ENCODE measurements at regions not wholly inside any gene's neighbourhood (a gene's known extent, or its start where the extent isn't known, plus 50 kb on each side); places are given as distances from the start of the nearest gene placed in this dataset.
A peak's percentile ranks its signal among the peaks of the same experiment; 100 is the strongest.

DNA sequence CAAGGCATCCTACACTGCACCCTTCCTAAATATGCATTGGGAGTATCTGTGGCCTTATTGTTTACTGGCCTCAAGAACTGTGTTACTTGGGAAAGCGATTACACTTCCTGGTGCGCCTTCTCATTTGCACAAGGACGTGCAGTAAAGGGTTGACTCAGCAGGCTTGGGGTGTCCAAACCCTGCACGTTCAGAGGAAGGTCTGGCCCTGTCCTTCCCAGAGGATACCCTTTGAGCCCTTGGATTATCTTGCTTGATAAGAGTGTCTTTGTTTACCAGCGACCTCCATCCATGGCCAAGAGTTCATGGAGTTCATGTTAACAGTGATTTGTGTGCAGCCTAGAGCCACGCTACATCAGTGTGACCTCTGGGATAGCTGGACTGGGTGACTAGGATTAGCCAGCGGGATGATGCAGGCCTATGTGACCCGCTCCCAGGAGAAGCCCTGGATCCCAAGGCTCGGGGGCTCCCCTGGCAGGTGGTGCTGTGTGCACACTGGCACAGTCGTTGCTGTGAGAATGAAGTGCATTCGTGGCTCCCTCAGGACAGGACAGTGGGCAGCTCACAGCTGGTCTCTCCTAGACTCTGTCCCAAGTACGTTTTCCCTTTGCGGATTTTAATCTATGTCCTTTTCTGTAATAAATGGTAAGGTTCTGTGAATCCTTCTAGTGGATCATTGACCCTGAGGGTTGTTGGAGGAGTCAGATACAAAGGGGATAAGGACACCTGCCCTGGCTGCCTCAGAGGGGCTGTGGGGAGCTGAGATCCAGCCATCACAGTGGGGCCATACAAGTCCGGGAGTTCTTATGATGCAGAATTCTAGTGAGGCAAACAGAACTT lies 73.5 kb downstream of the TTLL2 start (continued):
- TF ChIP-seq, protein P1, sequence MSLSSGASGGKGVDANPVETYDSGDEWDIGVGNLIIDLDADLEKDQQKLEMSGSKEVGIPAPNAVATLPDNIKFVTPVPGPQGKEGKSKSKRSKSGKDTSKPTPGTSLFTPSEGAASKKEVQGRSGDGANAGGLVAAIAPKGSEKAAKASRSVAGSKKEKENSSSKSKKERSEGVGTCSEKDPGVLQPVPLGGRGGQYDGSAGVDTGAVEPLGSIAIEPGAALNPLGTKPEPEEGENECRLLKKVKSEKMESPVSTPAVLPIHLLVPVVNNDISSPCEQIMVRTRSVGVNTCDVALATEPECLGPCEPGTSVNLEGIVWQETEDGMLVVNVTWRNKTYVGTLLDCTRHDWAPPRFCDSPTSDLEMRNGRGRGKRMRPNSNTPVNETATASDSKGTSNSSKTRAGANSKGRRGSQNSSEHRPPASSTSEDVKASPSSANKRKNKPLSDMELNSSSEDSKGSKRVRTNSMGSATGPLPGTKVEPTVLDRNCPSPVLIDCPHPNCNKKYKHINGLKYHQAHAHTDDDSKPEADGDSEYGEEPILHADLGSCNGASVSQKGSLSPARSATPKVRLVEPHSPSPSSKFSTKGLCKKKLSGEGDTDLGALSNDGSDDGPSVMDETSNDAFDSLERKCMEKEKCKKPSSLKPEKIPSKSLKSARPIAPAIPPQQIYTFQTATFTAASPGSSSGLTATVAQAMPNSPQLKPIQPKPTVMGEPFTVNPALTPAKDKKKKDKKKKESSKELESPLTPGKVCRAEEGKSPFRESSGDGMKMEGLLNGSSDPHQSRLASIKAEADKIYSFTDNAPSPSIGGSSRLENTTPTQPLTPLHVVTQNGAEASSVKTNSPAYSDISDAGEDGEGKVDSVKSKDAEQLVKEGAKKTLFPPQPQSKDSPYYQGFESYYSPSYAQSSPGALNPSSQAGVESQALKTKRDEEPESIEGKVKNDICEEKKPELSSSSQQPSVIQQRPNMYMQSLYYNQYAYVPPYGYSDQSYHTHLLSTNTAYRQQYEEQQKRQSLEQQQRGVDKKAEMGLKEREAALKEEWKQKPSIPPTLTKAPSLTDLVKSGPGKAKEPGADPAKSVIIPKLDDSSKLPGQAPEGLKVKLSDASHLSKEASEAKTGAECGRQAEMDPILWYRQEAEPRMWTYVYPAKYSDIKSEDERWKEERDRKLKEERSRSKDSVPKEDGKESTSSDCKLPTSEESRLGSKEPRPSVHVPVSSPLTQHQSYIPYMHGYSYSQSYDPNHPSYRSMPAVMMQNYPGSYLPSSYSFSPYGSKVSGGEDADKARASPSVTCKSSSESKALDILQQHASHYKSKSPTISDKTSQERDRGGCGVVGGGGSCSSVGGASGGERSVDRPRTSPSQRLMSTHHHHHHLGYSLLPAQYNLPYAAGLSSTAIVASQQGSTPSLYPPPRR (CRISPR knock-in tag; IDR thresholded peaks at IDR 0.05; ENCODE audit: borderline replicate concordance) = peak; percentile 99
- TF ChIP-seq STAT5B (CRISPR knock-in tag; IDR thresholded peaks at IDR 0.05) (no peak), ZNF670 (CRISPR knock-in tag; IDR thresholded peaks at IDR 0.05; ENCODE audit: borderline replicate concordance) (peak; percentile 85; the same call in 1 of the 2 replicates), HDAC6 (IDR thresholded peaks at IDR 0.05; ENCODE audit: low read depth, low read length) (no peak), NBN (conservative IDR thresholded peaks at IDR 0.05) (no peak), CBX2 (IDR thresholded peaks at IDR 0.05; ENCODE audit: low read depth, low read length) (no peak), CBX2 (CRISPR knock-in tag; IDR thresholded peaks at IDR 0.05; ENCODE audit: low read depth) (no peak), ZNF761 (CRISPR knock-in tag; conservative IDR thresholded peaks at IDR 0.05) (peak; percentile 92), ZSCAN22 (CRISPR knock-in tag; IDR thresholded peaks at IDR 0.05) (no peak)
- TF ChIP-seq, protein P2, sequence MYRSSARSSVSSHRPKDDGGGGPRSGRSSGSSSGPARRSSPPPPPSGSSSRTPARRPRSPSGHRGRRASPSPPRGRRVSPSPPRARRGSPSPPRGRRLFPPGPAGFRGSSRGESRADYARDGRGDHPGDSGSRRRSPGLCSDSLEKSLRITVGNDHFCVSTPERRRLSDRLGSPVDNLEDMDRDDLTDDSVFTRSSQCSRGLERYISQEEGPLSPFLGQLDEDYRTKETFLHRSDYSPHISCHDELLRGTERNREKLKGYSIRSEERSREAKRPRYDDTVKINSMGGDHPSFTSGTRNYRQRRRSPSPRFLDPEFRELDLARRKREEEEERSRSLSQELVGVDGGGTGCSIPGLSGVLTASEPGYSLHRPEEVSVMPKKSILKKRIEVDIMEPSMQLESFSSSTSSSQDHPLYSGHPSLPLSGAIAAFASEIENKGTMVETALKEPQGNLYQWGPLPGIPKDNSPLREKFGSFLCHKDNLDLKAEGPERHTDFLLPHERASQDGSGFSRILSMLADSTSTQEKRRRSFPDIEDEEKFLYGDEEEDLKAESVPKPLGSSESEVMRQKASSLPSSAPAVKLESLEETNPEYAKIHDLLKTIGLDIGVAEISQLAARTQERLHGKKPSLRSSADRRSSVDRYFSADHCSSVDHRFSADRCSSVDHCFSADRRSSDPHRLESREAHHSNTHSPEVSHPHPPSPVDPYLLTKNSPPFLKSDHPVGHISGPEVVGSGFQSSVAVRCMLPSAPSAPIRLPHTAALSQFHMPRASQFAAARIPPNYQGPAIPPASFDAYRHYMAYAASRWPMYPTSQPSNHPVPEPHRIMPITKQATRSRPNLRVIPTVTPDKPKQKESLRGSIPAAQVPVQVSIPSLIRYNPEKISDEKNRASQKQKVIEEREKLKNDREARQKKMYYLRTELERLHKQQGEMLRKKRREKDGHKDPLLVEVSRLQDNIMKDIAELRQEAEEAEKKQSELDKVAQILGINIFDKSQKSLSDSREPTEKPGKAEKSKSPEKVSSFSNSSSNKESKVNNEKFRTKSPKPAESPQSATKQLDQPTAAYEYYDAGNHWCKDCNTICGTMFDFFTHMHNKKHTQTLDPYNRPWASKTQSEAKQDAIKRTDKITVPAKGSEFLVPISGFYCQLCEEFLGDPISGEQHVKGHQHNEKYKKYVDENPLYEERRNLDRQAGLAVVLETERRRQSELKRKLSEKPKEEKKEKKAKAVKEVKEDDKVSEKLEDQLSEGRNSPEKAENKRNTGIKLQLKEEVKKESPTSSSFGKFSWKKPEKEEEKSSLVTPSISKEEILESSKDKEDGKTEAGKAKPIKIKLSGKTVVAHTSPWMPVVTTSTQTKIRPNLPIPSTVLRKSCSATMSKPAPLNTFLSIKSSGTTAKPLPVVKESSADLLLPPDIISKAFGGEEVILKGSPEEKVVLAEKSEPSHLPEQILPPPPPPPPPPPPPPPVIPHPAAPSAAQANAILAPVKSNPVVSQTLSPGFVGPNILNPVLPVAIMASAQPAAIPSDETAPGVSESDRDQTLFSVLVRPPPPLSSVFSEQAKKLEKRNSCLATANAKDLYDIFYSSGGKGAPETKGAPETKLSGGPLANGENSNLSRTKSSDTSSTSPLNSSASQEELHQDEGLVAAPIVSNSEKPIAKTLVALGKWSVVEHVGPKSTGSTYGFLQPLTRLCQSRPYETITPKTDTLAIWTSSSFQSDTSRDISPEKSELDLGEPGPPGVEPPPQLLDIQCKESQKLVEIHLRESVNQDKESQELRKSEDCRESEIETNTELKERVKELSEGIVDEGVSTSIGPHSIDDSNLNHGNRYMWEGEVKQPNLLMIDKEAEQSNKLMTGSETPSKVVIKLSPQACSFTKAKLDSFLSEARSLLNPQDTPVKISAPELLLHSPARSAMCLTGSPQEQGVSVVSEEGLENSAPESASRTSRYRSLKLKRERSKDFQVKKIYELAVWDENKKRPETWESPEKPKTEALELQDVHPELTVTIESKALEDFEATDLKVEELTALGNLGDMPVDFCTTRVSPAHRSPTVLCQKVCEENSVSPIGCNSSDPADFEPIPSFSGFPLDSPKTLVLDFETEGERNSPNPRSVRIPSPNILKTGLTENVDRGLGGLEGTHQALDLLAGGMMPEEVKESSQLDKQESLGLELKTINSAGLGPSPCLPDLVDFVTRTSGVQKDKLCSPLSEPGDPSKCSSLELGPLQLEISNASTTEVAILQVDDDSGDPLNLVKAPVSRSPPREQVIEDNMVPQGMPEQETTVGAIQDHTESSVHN (CRISPR knock-in tag; IDR thresholded peaks at IDR 0.05) = peak; percentile 68; the same call in 1 of the 2 replicates
- TF ChIP-seq, protein P3, sequence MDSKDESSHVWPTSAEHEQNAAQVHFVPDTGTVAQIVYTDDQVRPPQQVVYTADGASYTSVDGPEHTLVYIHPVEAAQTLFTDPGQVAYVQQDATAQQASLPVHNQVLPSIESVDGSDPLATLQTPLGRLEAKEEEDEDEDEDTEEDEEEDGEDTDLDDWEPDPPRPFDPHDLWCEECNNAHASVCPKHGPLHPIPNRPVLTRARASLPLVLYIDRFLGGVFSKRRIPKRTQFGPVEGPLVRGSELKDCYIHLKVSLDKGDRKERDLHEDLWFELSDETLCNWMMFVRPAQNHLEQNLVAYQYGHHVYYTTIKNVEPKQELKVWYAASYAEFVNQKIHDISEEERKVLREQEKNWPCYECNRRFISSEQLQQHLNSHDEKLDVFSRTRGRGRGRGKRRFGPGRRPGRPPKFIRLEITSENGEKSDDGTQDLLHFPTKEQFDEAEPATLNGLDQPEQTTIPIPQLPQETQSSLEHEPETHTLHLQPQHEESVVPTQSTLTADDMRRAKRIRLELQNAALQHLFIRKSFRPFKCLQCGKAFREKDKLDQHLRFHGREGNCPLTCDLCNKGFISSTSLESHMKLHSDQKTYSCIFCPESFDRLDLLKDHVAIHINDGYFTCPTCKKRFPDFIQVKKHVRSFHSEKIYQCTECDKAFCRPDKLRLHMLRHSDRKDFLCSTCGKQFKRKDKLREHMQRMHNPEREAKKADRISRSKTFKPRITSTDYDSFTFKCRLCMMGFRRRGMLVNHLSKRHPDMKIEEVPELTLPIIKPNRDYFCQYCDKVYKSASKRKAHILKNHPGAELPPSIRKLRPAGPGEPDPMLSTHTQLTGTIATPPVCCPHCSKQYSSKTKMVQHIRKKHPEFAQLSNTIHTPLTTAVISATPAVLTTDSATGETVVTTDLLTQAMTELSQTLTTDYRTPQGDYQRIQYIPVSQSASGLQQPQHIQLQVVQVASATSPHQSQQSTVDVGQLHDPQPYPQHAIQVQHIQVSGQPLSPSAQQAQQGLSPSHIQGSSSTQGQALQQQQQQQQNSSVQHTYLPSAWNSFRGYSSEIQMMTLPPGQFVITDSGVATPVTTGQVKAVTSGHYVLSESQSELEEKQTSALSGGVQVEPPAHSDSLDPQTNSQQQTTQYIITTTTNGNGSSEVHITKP (CRISPR knock-in tag; IDR thresholded peaks at IDR 0.05; ENCODE audit: low read depth) = no peak
